PFSK-1 (cell line): ENCODE measurements at regions not wholly inside any gene's neighbourhood (a gene's known extent, or its start where the extent isn't known, plus 50 kb on each side); places are given as distances from the start of the nearest gene placed in this dataset.

Experiments
- FOXP2 ChIP-seq: optimal IDR thresholded peaks from 2 replicates; pipeline ENCODE3; 2011; ENCODE audit warnings: borderline replicate concordance, control low read depth, inconsistent platforms; ENCODE audit not compliant: insufficient read depth; ENCODE audit errors: extremely low read length, extremely low read depth
- POLR2AphosphoS5 ChIP-seq: IDR thresholded peaks from 2 replicates; pipeline ENCODE4 v1.6.1; 2012; ENCODE audit warnings: low read depth, mild to moderate bottlenecking, control low read depth, low read length, moderate library complexity
- SIN3A ChIP-seq: IDR thresholded peaks from 2 replicates; pipeline ENCODE4 v1.6.1; 2012; ENCODE audit warnings: mild to moderate bottlenecking, low read length, moderate library complexity, borderline replicate concordance; ENCODE audit not compliant: insufficient read depth
- TAF1 ChIP-seq: IDR thresholded peaks from 2 replicates; pipeline ENCODE4 v1.6.1; 2012; ENCODE audit warnings: low read length, control low read depth, borderline replicate concordance; ENCODE audit not compliant: insufficient read depth
- TF ChIP-seq, protein P1 (sequence below), 2 experiments: IDR thresholded peaks; 2 replicates each; pipeline versions ENCODE4 v1.6.1 to v1.8.0; 2011 to 2012; ENCODE audit warnings: low read depth in 2 of 2, low read length in 2 of 2, control low read depth in 1 of 2, inconsistent platforms in 1 of 2, mild to moderate bottlenecking in 1 of 2, moderate library complexity in 1 of 2; ENCODE audit not compliant: insufficient read depth in 1 of 2

DNA sequence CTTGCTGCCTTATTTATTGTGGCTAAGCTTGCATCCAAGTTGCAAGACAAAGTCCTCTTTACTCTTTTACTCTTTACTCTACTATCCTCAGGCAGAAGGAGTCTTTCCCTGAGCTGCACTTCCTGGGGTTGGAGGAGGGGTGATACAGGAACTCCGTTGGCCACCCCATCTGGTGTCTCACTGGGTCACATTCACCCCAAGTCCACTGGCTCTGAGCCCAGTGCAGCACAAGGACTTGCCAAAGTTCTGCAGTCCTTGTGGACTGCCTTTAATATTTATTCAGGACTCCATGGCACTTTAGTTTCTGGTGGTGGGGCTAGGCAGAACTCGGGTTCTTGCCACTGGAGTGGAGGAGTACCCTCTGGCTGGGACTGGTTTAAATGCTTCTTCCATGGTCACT, 165.4 kb upstream of the KCNH8 start:
- TF ChIP-seq SIN3A (no peak), TAF1 (no peak), POLR2AphosphoS5 (no peak), FOXP2 (no peak)
- TF ChIP-seq, protein P1, sequence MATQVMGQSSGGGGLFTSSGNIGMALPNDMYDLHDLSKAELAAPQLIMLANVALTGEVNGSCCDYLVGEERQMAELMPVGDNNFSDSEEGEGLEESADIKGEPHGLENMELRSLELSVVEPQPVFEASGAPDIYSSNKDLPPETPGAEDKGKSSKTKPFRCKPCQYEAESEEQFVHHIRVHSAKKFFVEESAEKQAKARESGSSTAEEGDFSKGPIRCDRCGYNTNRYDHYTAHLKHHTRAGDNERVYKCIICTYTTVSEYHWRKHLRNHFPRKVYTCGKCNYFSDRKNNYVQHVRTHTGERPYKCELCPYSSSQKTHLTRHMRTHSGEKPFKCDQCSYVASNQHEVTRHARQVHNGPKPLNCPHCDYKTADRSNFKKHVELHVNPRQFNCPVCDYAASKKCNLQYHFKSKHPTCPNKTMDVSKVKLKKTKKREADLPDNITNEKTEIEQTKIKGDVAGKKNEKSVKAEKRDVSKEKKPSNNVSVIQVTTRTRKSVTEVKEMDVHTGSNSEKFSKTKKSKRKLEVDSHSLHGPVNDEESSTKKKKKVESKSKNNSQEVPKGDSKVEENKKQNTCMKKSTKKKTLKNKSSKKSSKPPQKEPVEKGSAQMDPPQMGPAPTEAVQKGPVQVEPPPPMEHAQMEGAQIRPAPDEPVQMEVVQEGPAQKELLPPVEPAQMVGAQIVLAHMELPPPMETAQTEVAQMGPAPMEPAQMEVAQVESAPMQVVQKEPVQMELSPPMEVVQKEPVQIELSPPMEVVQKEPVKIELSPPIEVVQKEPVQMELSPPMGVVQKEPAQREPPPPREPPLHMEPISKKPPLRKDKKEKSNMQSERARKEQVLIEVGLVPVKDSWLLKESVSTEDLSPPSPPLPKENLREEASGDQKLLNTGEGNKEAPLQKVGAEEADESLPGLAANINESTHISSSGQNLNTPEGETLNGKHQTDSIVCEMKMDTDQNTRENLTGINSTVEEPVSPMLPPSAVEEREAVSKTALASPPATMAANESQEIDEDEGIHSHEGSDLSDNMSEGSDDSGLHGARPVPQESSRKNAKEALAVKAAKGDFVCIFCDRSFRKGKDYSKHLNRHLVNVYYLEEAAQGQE (IDR thresholded peaks at IDR 0.05; ENCODE audit: insufficient read depth in 1 of 2, low read depth in 2 of 2, low read length in 2 of 2): no peak

DNA sequence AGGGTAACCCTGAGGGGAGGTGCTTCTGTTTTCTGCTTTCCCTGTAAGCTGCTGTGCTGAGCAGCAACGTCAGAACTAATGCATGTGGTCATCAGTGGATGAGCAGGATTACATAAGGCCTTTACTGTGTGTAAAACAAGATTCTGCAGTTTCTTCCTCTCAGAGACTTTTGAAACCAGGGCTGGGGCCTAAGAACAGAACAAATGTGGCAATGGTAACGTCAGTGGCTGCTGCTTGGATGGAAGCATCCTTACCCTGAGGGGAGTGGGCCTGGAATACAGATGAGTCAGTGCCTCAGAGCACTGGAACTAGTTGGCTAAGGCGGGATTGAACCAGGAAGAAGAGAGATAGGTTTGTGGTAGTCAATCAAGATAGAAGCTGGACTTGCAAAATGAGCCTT, 180.2 kb upstream of the KCNH8 start:
- TF ChIP-seq, protein P1 (IDR thresholded peaks at IDR 0.05; ENCODE audit: insufficient read depth in 1 of 2, low read depth in 2 of 2, low read length in 2 of 2): no peak
- TF ChIP-seq POLR2AphosphoS5 (no peak), TAF1 (no peak), SIN3A (no peak), FOXP2 (no peak)

DNA sequence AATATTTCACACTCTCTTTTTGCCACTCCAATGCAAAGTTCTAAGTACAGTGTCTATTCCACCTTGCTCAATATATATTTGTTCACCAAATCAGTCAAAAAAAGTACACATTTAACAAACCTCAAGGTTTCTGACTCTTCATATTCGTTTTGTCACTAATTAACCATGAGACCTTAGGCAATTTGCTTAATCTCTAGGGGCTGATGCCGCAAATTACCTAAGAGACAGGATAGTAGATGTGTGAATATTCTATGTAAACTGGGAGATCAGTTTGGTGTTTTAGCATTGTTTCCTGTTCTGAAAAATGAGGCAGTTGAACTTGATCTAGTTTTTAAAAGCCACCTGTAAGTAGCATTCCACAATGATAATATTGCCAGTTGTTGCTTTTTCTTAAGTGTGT, 182.5 kb upstream of the KCNH8 start:
- TF ChIP-seq FOXP2 (no peak), POLR2AphosphoS5 (no peak), SIN3A (no peak), TAF1 (no peak)
- TF ChIP-seq, protein P1 (IDR thresholded peaks at IDR 0.05; ENCODE audit: insufficient read depth in 1 of 2, low read depth in 2 of 2, low read length in 2 of 2): no peak

DNA sequence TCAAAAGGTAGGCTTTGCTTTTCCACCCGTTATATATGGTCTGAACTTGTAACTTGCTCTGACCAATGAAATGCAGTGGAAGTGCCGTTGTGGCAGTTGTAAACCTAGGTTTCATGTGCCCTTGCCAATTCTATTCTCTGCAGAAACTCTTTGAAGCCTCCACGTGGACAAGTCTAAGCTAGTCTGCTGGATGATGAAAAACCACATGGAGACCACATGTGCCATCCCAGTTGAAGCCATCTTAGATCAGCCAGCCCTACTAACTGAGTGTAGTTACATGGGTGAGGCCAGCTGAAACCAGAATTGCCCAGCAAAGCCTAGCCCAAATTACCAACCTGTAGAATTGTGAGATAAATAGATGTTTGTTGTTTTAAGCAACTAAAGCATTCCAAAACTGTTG, 183.7 kb upstream of the KCNH8 start:
- no peak for TF ChIP-seq SIN3A

DNA sequence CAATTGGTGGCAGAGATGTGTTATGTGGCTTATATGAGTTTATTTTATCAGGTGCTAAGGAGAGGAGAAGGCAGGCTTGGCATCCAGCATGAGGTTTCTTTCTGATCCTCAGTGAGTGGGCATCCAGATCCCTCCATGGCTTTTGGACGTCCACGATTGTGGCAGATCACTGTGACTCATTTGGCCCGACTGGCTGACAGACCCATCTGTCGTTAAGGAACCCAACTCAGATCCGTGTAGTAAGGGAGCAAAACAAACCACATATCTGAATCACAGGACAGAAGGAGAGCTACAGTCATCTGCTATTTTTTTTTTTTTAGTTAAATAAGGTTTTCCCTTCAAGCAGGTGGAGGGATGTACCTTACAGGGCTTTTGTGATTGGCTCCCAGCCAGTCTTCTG, 197.0 kb upstream of the KCNH8 start:
- TF ChIP-seq, protein P1 (IDR thresholded peaks at IDR 0.05; ENCODE audit: insufficient read depth in 1 of 2, low read depth in 2 of 2, low read length in 2 of 2): no peak
- no peak for TF ChIP-seq FOXP2
- no peak for TF ChIP-seq SIN3A
- no peak for TF ChIP-seq TAF1

DNA sequence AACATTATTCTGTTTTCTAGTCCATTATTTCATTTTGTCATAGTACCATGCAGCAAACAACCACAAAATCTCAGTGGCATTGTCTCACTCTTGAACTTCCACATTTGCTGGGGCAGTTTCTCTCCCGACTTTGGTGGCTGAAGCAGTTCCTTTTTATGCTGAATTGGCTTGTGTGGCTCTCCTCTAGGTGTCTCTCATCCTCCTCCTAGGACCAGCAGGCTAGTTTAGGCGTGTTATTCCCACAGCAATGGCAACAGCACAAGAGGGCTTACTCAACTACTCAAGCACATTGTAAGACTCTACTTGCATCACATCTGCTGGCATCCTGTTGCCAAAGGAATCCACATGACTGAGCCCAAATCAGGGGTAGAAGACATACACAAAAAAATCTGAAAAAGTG, 201.8 kb upstream of the KCNH8 start:
- no peak for TF ChIP-seq TAF1
- no peak for TF ChIP-seq FOXP2
- no peak for TF ChIP-seq SIN3A
- TF ChIP-seq POLR2AphosphoS5: no peak
- TF ChIP-seq, protein P1 (IDR thresholded peaks at IDR 0.05; ENCODE audit: insufficient read depth in 1 of 2, low read depth in 2 of 2, low read length in 2 of 2): no peak
